ENCODE measurements at regions not wholly inside any gene's neighbourhood (a gene's known extent, or its start where the extent isn't known, plus 50 kb on each side); places are given as distances from the start of the nearest gene placed in this dataset.

GRCh38 chr9:95669253-95669652 lies 152.5 kb upstream of the PTCH1 start:
- TF ChIP-seq CTCF (IDR thresholded peaks at IDR 0.05 in 2 of 3, conservative IDR thresholded peaks at IDR 0.05 in 1 of 3; ENCODE audit: borderline replicate concordance in 1 of 3, insufficient read depth in 1 of 3, low read depth in 2 of 3, low read length in 2 of 3): no peak
- TF ChIP-seq EZH2 (IDR thresholded peaks at IDR 0.05): no peak
- no peak for TF ChIP-seq YY1 (IDR thresholded peaks at IDR 0.05; ENCODE audit: extremely low read depth, insufficient replicate concordance, low read depth, low read length)
- no peak for TF ChIP-seq ZNF274 (IDR thresholded peaks at IDR 0.05; ENCODE audit: low read depth, low read length)
- TF ChIP-seq REST (IDR thresholded peaks at IDR 0.05; ENCODE audit: low read depth): no peak
- TF ChIP-seq POLR2AphosphoS5 (IDR thresholded peaks at IDR 0.05; ENCODE audit: low read depth, low read length): no peak
- TF ChIP-seq POLR2A (IDR thresholded peaks at IDR 0.05; ENCODE audit: borderline replicate concordance, extremely low read depth, insufficient read depth, insufficient read length): no peak
- no peak for TF ChIP-seq EZH2phosphoT487 (IDR thresholded peaks at IDR 0.05; ENCODE audit: borderline replicate concordance)
- TF ChIP-seq ATF3 (IDR thresholded peaks at IDR 0.05): no peak
- no peak for TF ChIP-seq TCF7L2 (IDR thresholded peaks at IDR 0.05; ENCODE audit: borderline replicate concordance, extremely low read depth, insufficient read depth, insufficient read length)
- TF ChIP-seq ZBTB33 (IDR thresholded peaks at IDR 0.05; ENCODE audit: extremely low read depth, insufficient replicate concordance, low read length): no peak
- TF ChIP-seq RAD21 (IDR thresholded peaks at IDR 0.05; ENCODE audit: low read depth): no peak
